Embryonic facial prominence (tissue), 1 donor: ENCODE measurements at regions not wholly inside any gene's neighbourhood (a gene's known extent, or its start where the extent isn't known, plus 50 kb on each side); places are given as distances from the start of the nearest gene placed in this dataset.

Source experiments
- DNase-seq: peaks from one replicate; pipeline ENCODE4 v3.0.0-alpha.2; 2016; ENCODE audit errors: extremely low spot score

- no peak for DNase-seq
Observed at GRCh38 chr12:124445826-124446225, 121.6 kb downstream of the NCOR2 start.

DNA sequence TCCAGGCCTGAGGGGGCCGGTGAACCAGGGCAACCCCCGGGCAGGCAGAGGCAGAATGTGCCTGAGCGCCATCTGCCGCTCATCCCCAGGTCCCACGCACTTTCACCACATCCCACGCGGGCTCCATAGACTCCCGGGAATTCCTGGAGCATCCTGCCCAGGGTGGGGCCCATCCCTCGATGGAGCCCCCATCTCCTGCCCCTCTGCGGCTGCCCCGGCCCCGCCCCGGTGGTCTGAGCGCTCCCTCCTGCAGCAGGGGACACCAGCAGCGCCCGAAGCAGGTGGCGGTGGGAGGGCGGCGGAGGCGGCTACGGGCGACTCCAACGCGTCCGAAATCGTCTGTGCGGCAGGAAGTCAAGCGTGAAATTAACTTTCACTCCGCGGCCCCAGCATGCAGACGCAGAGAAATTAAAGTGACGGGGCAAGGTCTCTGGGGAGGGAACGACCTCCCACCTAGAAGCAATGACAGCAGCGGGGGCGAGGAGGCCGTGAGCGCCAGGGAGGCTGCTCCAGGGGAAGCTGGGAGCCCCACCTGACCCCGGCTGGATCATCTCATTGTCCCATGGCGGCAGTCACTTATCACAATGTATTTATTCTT lies 122.2 kb downstream of the NCOR2 start:
- DNase-seq: no peak

DNA sequence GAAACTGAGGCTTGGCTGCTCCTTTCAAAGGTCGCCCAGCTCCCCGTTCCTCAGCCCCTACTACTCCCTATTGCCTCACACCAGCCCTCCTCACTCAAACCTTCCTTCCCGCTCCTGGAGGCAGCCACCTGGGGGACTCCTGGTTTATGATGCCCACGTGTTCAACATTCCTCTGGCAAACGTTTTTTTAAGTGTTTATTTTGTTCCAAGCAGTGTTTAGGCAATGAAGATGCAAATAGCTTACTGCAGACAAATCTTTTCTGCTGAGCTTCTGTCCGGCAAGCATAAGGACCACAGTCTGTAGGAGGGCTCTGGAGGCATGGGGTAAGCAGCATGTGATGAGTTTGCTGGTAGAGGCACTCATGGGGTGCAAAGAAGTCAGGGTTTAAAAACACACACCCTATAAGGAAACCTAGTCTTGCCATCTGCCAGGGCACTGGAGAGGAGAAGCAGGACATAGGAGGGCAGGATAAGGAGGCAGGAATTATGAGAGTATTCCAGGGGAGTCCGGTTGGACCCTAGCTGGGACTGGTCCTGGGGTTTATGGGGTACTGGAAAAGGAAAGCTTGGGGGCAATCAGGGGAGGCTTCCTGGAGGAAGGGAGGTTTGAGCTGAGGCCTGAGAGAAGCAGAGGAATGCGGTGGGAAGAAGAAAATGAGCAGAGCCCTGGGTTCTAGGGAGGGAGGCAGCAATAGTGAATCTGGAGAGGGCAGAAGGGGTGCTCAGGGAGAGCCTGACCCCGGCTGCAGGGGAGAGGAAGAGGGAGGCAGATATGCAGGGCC lies 123.3 kb downstream of the NCOR2 start:
- no peak for DNase-seq

DNA sequence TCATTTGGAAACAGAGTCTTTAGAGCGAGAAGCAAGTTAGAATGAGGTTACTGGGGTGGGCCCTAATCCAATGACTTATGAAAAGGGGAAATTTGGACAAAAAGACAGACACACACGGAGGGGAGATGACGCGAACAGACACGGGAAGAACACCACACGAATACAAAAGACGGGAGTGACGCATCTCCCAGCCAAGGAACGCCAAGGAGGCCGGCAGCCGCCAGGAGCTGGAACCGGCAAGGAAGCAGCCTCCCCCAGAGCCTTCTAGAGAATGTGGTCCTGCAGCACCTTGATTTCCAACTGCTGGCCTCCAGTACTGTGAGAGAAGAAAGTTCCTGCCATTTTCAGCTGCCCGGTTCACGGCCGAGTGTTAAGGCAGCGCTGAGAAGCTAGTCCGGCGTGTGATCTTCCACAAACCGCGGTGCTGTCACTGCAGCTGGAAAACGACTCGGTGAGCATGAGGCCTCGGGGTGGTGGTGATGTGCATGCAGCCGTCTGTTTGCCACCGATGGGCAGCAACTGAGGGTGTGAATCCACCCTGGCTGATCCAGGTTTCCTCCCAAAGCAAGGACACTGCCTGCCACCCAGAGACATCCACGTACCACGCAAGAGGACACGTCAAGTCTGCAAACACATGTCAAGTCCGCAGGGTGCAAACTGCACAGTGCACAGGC lies 124.5 kb downstream of the NCOR2 start:
- DNase-seq: no peak

DNA sequence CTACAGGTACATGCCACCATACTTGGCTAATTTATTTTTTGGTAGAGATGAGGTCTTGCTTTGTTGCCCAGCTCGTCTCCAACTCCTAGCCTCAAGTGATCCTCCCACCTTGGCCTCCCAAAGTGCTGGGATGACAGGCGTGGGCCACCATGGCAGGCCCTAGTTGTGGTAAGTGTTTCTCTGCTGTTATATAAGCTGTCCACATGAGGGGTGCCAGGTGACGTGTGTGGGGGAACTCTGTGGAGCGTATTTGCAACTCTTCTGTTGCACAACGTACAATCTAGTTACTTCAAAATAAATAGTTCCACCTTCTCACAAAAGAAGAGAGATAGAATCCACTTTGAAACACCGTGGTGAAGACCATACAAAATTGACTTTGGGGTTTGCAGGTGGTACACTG lies 125.1 kb downstream of the NCOR2 start:
- no peak for DNase-seq

DNA sequence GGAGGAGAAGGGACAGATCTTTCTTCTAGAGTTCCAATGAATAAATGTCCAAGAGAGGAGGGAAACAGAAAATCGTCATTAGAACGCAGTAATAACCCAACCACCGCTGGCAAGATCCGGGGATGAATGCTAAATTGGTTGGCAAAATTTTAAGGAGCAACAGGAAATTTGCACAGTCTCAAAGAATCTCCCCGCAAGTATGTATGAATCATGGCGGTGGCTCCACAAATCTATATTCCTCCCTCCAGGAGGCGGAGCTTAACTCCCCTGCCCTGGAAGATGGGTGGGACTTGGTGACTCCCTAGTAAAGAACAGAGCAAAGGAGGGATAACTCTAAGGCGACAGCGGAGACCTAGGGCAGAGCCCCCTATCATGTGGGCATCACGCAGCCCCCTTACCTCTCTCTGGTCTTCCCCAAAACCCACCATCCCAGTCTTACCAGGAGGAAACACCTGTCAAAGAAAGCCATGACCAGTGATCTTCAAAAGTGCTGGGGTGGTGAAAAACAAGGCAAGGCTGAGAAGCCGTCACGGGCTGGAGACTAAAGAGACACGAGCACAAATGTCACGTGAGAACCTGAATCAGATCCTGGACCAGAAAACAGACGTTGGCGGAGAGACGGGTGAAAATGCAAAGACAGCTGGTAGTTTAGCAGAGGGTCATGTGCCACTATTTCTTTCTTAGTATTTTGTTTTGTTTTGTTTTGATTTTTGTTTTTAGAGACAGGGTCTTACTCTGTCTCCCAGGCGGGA lies 125.8 kb downstream of the NCOR2 start:
- no peak for DNase-seq

DNA sequence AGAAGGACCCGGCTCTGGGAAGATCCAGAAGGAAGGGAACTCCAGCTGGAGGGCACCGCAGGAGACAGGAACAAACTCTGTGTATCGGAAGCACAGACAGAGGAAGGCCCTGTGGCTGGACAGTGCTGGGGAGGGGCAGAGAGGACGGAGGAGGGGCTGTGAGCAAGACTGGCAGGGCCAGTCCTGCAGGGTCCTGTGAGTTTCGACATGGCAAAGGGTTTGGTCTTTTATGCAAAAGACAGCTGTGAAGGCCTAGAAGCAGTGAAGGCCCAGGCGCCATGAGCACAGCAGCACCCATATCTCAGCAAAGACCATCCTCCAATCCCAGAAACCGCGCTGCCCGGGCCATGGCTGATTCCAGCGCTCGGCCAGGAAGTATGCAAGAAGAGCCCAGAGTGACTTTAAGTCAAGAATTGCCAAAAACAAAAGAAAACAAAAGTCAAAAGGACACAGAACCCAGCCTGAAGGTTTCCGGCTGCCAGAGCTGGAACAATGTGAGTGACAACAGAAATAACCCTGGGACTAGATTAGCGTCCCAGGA lies 126.5 kb downstream of the NCOR2 start:
- DNase-seq: no peak

DNA sequence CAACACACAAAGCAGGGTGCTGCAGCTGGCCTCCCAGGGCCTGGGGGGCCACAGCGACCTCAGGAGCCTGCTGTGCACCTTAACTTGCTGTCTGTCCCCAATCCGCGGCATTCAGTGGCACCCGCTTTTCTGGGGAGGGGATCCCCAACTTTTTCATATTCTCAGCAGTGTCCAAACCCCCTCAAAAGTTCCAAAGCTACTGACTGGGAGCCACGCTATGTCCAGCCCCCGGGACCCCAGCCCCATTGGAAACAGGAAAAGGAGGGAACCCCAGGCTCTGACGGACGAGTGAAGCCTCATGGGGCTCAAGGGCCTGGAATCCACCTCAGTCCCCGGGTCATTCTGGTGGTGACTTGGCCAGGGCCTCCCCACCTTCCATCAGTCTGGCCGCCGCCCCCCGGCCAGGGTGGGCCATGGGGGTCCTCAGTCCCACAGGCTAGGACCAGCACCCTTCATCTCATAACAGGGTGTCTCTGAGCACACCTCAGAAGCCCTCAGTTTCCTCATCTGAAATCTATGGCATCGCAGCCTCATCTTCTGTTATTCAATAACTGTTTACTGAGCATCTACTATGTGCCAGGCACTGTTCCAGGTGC lies 127.3 kb downstream of the NCOR2 start:
- no peak for DNase-seq

- DNase-seq: no peak
Observed at GRCh38 chr12:124438437-124439056, 128.9 kb downstream of the NCOR2 start.

GRCh38 chr12:124437617-124438436 lies 129.6 kb downstream of the NCOR2 start:
- no peak for DNase-seq

- no peak for DNase-seq
Observed at GRCh38 chr12:124437121-124437520, 130.3 kb downstream of the NCOR2 start.

DNA sequence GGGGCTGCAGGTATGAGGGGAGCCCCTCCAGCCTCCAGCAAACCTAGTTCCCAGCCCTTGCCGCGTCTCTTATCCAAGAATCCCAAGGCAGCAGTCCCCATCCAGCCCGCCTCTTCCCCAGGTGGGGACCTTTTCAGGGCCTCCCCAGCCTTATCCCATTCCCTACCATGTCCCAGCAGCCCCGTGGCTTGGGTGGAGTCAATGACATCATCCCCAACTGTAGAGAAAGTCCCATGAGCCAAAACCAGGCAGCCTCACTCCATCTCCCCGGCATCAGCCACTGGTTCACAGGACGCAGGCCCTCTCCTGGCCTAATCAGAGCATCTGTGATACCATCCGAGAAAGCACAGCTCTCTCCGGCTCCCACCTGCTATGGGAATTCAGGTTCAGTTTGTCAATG lies 131.0 kb downstream of the NCOR2 start:
- no peak for DNase-seq

DNA sequence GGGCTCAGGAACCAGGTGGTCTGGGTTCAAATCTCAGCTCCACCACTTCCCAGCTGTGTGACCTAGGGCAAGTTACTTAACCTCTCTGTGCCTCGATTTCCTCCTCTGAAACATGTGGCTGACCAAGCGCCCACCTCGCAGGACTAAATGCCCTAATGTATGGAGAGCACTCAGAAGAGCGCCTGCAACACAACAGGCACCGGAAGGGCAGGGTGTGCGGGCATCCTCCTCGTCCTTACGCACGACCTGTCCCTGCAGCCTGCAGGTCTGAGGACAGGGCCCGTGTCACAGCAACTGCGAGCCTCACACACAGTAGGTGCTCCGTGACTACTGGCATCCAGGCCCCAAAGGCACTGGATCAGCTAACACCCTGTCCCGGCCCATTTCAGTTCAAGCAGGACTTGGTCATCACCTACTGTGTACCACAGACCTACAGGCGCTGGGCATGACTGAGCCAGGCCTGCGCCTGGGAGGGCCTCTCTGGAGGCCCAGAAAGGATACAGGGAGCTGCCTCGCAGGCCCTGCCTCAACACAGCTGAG lies 131.5 kb downstream of the NCOR2 start:
- no peak for DNase-seq

- no peak for DNase-seq
Observed at GRCh38 chr12:124434951-124435805, 132.2 kb downstream of the NCOR2 start.

GRCh38 chr12:124434354-124434753 lies 133.1 kb downstream of the NCOR2 start:
- DNase-seq: no peak

DNA sequence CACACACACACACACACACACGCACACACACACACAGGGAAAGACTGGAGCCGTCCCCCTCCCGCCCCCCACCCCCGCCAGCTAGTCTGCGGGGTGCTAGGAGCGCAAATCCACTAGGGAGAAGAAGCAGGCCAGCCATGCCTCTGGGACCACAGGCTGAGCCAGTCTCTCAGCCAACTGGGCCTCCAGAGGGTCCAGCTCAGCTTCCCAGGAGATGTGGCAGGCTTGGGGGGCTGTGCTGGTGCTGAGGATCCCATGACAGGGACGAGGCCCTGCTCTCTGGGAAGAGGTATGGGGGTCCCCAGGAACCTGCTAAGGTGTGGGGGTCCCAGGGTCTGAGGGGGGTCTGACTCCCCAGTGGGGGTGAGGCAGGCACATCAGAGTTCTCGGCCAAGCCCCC lies 133.5 kb downstream of the NCOR2 start:
- DNase-seq: no peak

- no peak for DNase-seq
Observed at GRCh38 chr12:124433147-124433874, 134.1 kb downstream of the NCOR2 start.

DNA sequence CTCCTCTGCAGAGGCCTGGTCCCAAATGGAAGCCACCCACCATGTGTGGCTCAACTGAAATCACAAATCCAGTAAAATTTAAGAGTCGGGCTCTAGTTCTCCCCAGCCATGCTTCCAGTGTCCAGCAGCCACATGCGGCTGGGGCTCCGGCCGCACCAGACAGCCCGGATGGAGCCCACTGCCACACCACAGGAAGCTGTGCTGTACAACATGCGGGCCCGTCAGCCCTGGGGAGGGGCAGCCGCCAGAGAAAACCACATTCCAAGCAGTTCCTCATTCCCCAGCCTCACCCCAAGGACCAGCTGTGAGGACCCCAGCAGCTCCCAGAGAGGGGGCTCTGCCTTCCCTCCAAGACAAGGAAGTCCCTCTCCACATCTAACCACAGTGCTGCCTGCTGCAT lies 135.0 kb downstream of the NCOR2 start:
- DNase-seq: no peak
